ENCODE measurements at regions not wholly inside any gene's neighbourhood (a gene's known extent, or its start where the extent isn't known, plus 50 kb on each side); places are given as distances from the start of the nearest gene placed in this dataset.

DNA sequence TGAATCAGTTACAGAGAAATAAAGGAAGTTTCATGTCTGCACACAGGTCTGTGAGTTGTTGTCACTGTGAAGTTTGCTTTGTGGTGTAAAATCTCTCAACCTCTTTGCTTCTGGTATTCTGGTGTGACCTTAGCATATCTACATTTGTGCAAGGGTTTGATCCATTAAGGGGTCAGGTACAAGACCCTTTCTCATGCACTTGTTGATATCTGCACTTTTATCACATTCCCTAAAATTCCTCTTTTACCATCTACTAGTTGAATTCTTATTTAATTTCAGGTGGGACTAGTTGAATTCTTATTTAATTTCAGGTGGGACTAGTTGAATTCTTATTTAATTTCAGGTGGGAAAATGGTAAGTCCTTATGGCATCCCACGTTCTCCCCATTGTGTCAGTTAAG lies 306.7 kb upstream of the ZNF608 start:
- TF ChIP-seq, protein P1, sequence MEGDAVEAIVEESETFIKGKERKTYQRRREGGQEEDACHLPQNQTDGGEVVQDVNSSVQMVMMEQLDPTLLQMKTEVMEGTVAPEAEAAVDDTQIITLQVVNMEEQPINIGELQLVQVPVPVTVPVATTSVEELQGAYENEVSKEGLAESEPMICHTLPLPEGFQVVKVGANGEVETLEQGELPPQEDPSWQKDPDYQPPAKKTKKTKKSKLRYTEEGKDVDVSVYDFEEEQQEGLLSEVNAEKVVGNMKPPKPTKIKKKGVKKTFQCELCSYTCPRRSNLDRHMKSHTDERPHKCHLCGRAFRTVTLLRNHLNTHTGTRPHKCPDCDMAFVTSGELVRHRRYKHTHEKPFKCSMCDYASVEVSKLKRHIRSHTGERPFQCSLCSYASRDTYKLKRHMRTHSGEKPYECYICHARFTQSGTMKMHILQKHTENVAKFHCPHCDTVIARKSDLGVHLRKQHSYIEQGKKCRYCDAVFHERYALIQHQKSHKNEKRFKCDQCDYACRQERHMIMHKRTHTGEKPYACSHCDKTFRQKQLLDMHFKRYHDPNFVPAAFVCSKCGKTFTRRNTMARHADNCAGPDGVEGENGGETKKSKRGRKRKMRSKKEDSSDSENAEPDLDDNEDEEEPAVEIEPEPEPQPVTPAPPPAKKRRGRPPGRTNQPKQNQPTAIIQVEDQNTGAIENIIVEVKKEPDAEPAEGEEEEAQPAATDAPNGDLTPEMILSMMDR (IDR thresholded peaks at IDR 0.05; ENCODE audit: insufficient read depth, low read length, missing control alignments): no peak
- no peak overlapping the region for H3K4me3 ChIP-seq (ENCODE audit: low read depth, low read length)
- CTCF ChIA-PET: no interaction called here
- POLR2A ChIA-PET: no interaction called here
- no peak for DNase-seq (ENCODE audit: low read depth, low spot score)

DNA sequence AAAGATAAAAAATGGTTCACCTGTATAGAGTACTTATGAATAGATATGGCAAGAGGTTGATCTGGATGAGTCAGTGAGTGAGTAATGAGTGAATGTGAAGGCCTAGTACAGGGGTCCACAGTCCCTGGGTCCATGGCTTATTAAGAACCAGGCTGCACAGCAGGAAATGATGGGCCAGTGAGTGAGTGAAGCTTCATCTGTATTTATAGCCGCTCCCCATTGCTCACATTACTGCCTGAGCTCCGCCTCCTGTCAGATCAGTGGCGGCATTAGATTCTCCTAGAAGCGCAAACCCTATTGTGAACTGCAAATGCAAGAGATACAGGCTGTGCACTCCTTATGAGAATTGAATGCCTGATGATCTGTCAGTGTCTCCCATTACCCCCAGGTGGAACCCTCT lies 307.7 kb upstream of the ZNF608 start:
- TF ChIP-seq, protein P1 (IDR thresholded peaks at IDR 0.05; ENCODE audit: insufficient read depth, low read length, missing control alignments): no peak
- ChIA-PET CTCF (no interaction called here), POLR2A (no interaction called here)
- DNase-seq (ENCODE audit: low read depth, low spot score): no peak
- H3K4me3 ChIP-seq (ENCODE audit: low read depth, low read length): no peak overlapping the region

DNA sequence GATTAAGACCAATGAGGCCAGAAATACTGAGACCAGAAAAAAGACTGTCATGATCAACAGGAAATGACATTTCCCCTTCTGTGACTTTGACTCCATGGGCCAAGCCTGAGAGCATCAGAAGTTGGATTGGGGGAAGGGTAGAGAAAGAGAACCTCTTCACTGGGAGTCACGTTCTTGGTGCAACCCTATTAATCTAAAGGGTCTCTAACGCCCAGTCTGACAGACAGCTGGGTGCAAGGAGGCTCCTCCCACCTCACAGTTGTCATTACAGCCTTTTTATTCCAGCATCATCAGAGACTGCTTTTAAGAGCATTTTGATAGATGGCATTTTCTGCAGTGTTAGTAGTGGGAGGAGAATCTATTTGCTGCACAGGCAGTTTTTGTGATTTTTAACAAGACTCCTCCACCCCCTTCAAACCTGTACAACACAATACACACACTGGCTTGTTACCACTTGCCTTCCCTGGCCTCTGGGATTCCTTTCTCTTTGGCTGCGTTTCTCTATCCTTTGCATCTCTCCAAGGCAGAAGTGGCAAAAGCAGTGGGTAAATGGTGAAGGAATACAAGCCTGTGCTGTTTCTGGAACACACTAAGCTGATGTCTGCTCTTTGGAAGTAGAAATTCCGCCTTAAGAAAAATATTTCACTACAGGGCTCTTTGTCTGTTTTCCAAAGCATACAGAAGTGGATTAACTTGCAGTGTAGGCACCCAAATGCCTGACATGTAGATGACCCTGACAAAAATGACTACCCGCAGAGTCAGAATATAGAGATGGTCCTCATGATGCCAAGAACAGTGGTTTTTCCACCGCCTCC lies 310.4 kb upstream of the ZNF608 start:
- no peak overlapping the region for H3K4me3 ChIP-seq (ENCODE audit: low read depth, low read length)
- ChIA-PET POLR2A (no interaction called here), CTCF (no interaction called here)
- no peak for DNase-seq (ENCODE audit: low read depth, low spot score)
- TF ChIP-seq, protein P1 (IDR thresholded peaks at IDR 0.05; ENCODE audit: insufficient read depth, low read length, missing control alignments): no peak

DNA sequence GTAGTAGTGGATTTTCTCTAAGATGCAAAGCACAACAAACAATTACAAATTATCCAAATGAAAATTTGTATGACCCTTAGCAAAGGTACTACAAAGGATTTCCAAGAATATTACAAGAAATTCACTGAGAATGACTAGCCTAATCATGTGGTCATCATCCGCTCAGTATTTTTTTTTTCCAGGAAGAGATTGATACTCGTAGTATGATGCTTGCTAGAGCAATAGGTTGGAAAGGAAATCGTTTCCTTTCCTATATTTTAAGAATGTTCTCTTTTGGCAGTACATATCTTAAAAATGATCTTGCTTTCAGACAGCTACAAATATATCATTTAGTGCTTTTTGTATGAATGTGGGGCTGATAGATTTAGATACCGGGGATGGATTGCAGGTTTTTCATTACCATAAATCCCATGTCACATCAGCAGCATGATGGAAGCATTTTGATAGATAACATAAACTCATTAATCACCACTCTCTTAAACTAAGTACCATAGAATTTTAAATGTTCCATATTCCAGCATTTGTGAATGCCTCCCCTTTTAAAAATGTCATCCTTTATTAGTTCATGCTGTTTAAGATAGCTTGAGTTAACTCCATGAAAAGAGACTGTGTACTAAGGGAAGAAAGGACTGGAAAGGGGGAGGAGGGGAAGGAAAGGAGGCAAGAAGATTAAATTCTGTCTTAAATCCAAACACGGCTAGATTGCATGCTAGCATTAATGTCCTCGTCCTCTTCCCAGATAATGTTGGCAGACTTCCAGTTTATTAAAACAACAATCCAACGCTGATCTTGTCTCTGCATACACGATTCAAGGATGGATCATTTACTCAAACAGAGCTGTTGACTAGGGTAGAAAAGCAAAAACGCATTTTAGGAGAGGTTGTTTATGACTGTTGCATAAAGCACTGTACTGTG lies 311.7 kb upstream of the ZNF608 start:
- no peak overlapping the region for H3K4me3 ChIP-seq (ENCODE audit: low read depth, low read length)
- TF ChIP-seq, protein P1 (IDR thresholded peaks at IDR 0.05; ENCODE audit: insufficient read depth, low read length, missing control alignments): no peak
- CTCF ChIA-PET: no interaction called here
- DNase-seq (ENCODE audit: low read depth, low spot score): no peak
- POLR2A ChIA-PET: no interaction called here

DNA sequence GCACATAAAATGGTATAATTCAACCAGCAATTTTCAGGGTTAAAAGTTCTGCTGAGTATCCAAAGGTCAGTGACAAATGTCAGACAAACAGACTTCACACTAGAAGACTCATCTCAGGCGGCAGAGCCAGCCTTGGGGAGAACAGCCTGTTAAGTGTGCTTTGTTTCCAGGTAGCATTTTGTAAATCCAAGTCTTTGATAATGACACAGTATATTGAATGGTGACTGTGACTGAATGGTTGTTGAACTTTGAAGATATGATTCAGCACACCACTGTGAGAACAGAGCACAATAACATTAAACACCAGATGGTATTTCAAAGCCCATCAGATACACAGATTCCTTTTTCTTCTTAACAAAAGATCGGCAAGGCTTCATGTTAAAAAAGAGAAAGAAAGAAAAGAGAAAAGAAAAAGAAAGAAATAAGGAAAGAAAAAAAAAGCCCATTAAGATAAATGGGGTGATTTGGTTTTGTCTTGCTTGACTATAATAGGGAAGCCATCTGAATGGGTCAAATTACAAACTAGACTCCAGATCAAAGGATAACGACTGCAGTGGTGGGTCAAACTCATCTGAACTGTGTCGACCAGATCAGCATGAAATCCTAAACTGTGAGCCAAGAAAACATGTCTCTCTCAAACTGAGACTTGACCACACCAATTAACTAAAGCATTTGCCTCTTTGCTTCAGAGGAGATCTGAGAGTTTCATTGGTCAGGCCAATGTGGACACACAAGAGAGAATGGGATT lies 313.0 kb upstream of the ZNF608 start:
- CTCF ChIA-PET: no interaction called here
- H3K4me3 ChIP-seq (ENCODE audit: low read depth, low read length): no peak overlapping the region
- no peak for DNase-seq (ENCODE audit: low read depth, low spot score)
- TF ChIP-seq, protein P1 (IDR thresholded peaks at IDR 0.05; ENCODE audit: insufficient read depth, low read length, missing control alignments): no peak
- POLR2A ChIA-PET: no interaction called here

DNA sequence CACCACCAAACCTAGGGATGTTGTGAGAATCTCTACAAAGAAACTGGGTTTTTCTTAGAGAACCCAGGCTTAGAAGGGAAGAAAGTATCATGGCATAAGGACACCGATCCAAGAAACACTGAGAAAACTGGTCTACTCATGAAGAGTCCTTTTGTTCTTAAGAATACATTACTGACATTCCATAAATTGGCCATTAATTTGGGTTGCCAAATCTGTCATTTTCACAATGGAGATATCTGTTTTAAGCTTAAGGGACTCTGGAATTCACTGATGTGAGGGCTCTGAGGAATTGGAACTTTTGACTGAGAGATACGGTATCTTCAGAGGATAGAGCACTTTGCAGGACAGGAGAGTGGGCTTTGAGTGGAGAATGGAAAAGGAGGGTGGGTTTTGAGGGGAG lies 315.3 kb upstream of the ZNF608 start:
- no peak for DNase-seq (ENCODE audit: low read depth, low spot score)
- CTCF ChIA-PET: no interaction called here
- POLR2A ChIA-PET: no interaction called here
- H3K4me3 ChIP-seq (ENCODE audit: low read depth, low read length): no peak overlapping the region
- TF ChIP-seq, protein P1 (IDR thresholded peaks at IDR 0.05; ENCODE audit: insufficient read depth, low read length, missing control alignments): no peak
